Caco-2 (cell line): ENCODE measurements at regions not wholly inside any gene's neighbourhood (a gene's known extent, or its start where the extent isn't known, plus 50 kb on each side); places are given as distances from the start of the nearest gene placed in this dataset.
"Not testable (repeated sequence)": the region's sequence is repeated elsewhere in the genome, so short reads cannot be mapped to it uniquely, and the experiment has no call there.

Source experiments
- BruUV-seq: library from RNA; stranded (reverse); fragments of 400-500 nt; replicated peaks from 2 replicates; lab custom pipeline; 2021; lab: Mats Ljungman, UMichigan
- CTCF ChIA-PET: fragments of 300-600 bp; sonication (Branson Sonifier 250); formaldehyde crosslinking; loops from one replicate; lab custom pipeline; 2022; ENCODE audit warnings: antibody characterized with exemption; lab: Charles Lee
- POLR2A ChIA-PET: fragments of 300-600 bp; sonication (Branson Sonifier 250); formaldehyde crosslinking; loops from one replicate; lab custom pipeline; 2022; ENCODE audit warnings: antibody characterized with exemption; lab: Charles Lee
- DNase-seq, 2 experiments: peaks; one replicate each; pipeline versions ENCODE4 v3.0.0 to v3.0.0-alpha.2; 2020 to 2022
- H3K27me3 ChIP-seq: replicated peaks from 2 replicates; pipeline ENCODE4 v1.6.0; 2011; ENCODE audit warnings: low read length; ENCODE audit not compliant: control insufficient read depth, insufficient read depth
- H3K36me3 ChIP-seq: 2 replicates; pipeline ENCODE4 v1.5.1; 2011; ENCODE audit warnings: low read length; ENCODE audit not compliant: control insufficient read depth, insufficient read depth
- H3K4me1 ChIP-seq: fragments of 250-450 bp; sonication (Bioruptor Pico); 2 replicates; pipeline ENCODE4 v1.5.1; 2020; ENCODE audit warnings: mild to moderate bottlenecking
- H3K4me3 ChIP-seq: 2 replicates; pipeline ENCODE4 v1.5.1; 2011; ENCODE audit warnings: low read depth, mild to moderate bottlenecking, control low read depth, low read length
- H3K9me3 ChIP-seq: fragments of 250-450 bp; sonication (Bioruptor Pico); 2 replicates; pipeline ENCODE4 v1.5.1; 2020; ENCODE audit warnings: mild to moderate bottlenecking, moderate library complexity
- H3K27ac Mint-ChIP-seq: one replicate; pipeline ENCODE4 v1.8.0; 2022; ENCODE audit warnings: mixed read lengths; ENCODE audit not compliant: unreplicated experiment
- H3K27me3 Mint-ChIP-seq: one replicate; pipeline ENCODE4 v1.8.0; 2022; ENCODE audit warnings: mixed read lengths; ENCODE audit not compliant: insufficient read depth, unreplicated experiment
- H3K36me3 Mint-ChIP-seq: one replicate; pipeline ENCODE4 v1.8.0; 2022; ENCODE audit warnings: mild to moderate bottlenecking, mixed read lengths; ENCODE audit not compliant: insufficient read depth, unreplicated experiment
- H3K4me1 Mint-ChIP-seq: one replicate; pipeline ENCODE4 v1.8.0; 2022; ENCODE audit warnings: low read depth, mixed read lengths; ENCODE audit not compliant: unreplicated experiment
- H3K4me3 Mint-ChIP-seq: one replicate; pipeline ENCODE4 v1.8.0; 2022; ENCODE audit warnings: mild to moderate bottlenecking, moderate library complexity, mixed read lengths; ENCODE audit not compliant: unreplicated experiment
- H3K9me3 Mint-ChIP-seq: one replicate; pipeline ENCODE4 v1.8.0; 2022; ENCODE audit warnings: mixed read lengths; ENCODE audit not compliant: unreplicated experiment
- intact Hi-C: fragments of 100-400 bp; cut with micrococcal nuclease; formaldehyde crosslinking; loops from one replicate; pipeline ENCODE4 v1.10.0; 2022; ENCODE audit not compliant: unreplicated experiment
- TF ChIP-seq, protein P1 (sequence below), 2 experiments: fragments of 200-600 bp in 1 of 2; IDR thresholded peaks; 1 replicate in 1 of 2; 2 replicates in 1 of 2; pipeline versions ENCODE4 v1.5.1 to v1.8.0; 2011 to 2022; ENCODE audit warnings: antibody characterized with exemption in 1 of 2, control low read depth in 1 of 2, inconsistent platforms in 1 of 2, low read depth in 1 of 2, low read length in 1 of 2, mild to moderate bottlenecking in 1 of 2, moderate library complexity in 1 of 2; ENCODE audit not compliant: insufficient read depth in 1 of 2, severe bottlenecking in 1 of 2, unreplicated experiment in 1 of 2

DNA sequence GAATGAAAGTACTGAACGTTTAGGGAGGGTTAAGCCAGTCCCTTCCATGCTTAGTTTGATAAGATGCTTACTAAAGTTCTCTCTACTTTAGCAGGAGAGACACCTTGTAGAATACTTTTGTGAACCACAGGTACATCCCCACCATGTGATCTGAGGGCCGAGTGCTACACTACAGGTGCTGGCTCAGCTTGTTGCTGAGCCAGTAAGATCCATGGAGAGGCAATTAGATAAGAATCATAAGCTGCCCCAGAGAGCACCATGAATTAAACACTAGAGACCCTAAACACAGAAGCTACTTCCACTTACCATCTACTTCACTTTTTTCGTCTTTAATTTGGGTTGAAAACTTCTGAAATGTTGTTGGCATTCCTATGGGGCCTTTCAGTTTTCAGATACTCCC is 70.5 kb upstream of the GOLGA8B start:
- Mint-ChIP-seq H3K36me3 (no peaks in the 10 kb centered on the region), H3K9me3 (no peaks in the 10 kb centered on the region), H3K27me3 (peaks cover 13% of the 10 kb centered on the region), H3K27ac (no peak overlapping the region), H3K4me3 (no peak overlapping the region), H3K4me1 (no peaks in the 10 kb centered on the region)
- DNase-seq = no peak
- H3K9me3 ChIP-seq = no peaks in the 10 kb centered on the region
- no peaks in the 10 kb centered on the region for H3K27me3 ChIP-seq
- BruUV-seq = no TSS peak
- intact Hi-C loops = no loop called here
- no peak overlapping the region for H3K4me3 ChIP-seq
- H3K36me3 ChIP-seq = no peaks in the 10 kb centered on the region
- ChIA-PET POLR2A (no interaction called here), CTCF (no interaction called here)
- TF ChIP-seq, protein P1, sequence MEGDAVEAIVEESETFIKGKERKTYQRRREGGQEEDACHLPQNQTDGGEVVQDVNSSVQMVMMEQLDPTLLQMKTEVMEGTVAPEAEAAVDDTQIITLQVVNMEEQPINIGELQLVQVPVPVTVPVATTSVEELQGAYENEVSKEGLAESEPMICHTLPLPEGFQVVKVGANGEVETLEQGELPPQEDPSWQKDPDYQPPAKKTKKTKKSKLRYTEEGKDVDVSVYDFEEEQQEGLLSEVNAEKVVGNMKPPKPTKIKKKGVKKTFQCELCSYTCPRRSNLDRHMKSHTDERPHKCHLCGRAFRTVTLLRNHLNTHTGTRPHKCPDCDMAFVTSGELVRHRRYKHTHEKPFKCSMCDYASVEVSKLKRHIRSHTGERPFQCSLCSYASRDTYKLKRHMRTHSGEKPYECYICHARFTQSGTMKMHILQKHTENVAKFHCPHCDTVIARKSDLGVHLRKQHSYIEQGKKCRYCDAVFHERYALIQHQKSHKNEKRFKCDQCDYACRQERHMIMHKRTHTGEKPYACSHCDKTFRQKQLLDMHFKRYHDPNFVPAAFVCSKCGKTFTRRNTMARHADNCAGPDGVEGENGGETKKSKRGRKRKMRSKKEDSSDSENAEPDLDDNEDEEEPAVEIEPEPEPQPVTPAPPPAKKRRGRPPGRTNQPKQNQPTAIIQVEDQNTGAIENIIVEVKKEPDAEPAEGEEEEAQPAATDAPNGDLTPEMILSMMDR (IDR thresholded peaks at IDR 0.05; ENCODE audit: insufficient read depth in 1 of 2, low read depth in 1 of 2, low read length in 1 of 2, severe bottlenecking in 1 of 2, unreplicated experiment in 1 of 2) = no peak
- no peaks in the 10 kb centered on the region for H3K4me1 ChIP-seq

DNA sequence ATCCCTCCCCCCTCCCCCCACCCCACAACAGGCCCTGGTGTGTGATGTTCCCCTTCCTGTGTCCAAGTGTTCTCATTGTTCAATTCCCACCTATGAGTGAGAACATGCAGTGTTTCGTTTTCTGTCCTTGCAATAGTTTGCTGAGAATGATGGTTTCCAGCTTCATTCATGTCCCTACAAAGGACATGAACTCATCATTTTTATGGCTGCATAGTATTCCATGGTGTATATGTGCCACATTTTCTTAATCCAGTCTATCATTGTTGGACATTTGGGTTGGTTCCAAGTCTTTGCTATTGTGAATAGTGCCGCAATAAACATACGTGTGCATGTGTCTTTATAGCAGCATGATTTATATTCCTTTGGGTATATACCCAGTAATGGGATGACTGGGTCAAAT is 69.9 kb upstream of the GOLGA8B start:
- BruUV-seq, POLR2A ChIA-PET, H3K4me3 Mint-ChIP-seq: not testable (repeated sequence)

DNA sequence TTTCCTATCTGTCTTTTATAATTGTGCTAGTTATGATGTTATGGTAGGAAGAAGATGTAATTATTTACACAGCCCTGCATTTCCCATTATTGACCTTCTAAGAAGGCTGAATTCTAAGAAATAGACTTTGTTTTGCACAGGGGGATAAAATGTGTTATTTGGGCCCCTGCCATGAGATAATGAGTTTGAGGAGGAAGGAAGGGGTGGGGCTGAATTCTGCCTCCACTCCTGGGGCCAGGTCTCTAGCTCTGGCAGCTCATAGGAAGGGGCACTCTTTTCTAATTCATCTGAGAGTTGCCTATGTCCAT is 69.2 kb upstream of the GOLGA8B start:
- Histone ChIP-seq H3K4me1 (no peaks in the 10 kb centered on the region), H3K36me3 (no peaks in the 10 kb centered on the region), H3K4me3 (no peak overlapping the region), H3K9me3 (no peaks in the 10 kb centered on the region), H3K27me3 (no peaks in the 10 kb centered on the region)
- no peaks in the 10 kb centered on the region for H3K4me1 Mint-ChIP-seq
- peaks cover 8% of the 10 kb centered on the region for H3K27me3 Mint-ChIP-seq
- H3K4me3 Mint-ChIP-seq = no peak overlapping the region
- no peak for DNase-seq
- CTCF ChIA-PET = no interaction called here
- no peaks in the 10 kb centered on the region for H3K36me3 Mint-ChIP-seq
- TF ChIP-seq, protein P1 (IDR thresholded peaks at IDR 0.05; ENCODE audit: insufficient read depth in 1 of 2, low read depth in 1 of 2, low read length in 1 of 2, severe bottlenecking in 1 of 2, unreplicated experiment in 1 of 2) = no peak
- POLR2A ChIA-PET = no interaction called here
- H3K9me3 Mint-ChIP-seq = no peaks in the 10 kb centered on the region
- BruUV-seq = no TSS peak
- no peak overlapping the region for H3K27ac Mint-ChIP-seq
- intact Hi-C loops = no loop called here

More for the DNA sequence above, 69.9 kb upstream of the GOLGA8B start:
- H3K9me3 ChIP-seq, H3K36me3 ChIP-seq, H3K36me3 Mint-ChIP-seq, H3K9me3 Mint-ChIP-seq, H3K4me3 ChIP-seq, H3K4me1 ChIP-seq, intact Hi-C loops, H3K27ac Mint-ChIP-seq, DNase-seq, H3K27me3 ChIP-seq, CTCF ChIA-PET, H3K4me1 Mint-ChIP-seq: not testable (repeated sequence)
- peaks cover 10% of the 10 kb centered on the region for H3K27me3 Mint-ChIP-seq
